ENCODE measurements at regions not wholly inside any gene's neighbourhood (a gene's known extent, or its start where the extent isn't known, plus 50 kb on each side); places are given as distances from the start of the nearest gene placed in this dataset.

DNA sequence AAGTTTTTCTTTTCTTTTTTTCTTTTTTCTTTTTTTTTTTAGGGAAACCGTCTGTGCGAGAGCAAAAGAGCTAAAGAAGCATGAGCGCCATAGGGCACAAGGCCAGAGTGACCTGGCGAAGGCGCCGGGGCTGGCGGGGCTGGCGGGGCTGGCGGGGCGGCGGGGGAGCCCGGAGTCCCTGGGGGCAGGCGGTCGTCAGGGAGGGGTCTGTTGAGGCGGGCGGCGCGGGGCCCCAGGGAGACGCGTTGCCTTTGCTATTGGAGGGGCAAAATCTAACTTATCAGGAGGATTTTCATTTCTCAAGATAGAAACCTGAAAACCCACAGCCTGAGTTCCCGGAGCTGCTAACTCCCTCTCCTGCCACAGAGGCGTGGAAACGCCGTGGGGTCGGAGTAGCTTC is 135.6 kb upstream of the SMAD1 start:
- DNase-seq (ENCODE audit: low read depth): no peak

DNA sequence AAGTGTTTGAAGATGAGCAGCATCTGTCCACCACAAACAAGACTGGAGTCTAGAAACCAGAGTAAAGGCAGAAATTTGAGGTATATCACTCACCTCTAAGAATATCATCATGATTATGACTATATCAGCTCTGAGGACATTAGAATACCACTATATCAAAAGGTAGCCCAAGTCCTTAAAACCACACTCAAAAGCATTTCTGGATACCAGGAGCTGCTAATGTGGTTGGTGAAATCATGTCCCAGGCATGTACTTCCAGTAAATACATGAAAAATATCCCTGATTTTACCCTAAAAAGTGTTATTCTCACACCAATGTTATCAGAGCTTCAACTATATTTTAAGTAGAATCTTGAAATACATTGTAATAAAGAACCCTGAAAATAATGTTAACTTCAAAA is 136.3 kb upstream of the SMAD1 start:
- no peak for DNase-seq (ENCODE audit: low read depth)

GRCh38 chr4:145341381-145341780 is 140.3 kb upstream of the SMAD1 start:
- no peak for DNase-seq (ENCODE audit: low read depth)

DNA sequence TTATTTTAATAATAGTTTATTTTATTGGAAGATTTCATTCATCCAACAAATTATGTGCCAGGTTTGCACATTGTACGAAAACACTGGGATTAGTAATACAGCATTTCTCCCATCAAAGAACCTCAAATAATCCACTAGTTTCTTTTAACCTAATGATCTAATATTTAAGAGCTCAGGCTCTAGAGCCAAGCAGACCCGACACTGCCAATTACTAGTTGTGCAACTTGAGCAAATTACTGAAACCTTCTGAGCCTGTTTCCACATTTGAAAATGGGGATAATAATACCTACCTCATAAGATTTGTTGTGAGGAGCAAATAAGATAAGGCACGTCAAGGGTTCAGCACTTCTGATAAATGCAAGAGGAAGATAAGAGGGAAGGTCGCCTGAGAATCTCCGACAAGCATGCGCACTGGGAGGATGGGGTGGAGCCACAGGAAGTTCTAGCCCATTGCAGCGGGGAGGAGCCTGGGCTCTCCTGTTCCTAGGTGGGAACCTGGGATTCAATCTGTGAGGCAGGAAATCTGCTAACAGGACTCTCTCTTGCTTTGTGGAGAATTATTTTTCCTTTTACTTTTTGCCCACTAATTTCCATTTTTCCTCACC is 141.5 kb upstream of the SMAD1 start:
- DNase-seq (ENCODE audit: low read depth): no peak

DNA sequence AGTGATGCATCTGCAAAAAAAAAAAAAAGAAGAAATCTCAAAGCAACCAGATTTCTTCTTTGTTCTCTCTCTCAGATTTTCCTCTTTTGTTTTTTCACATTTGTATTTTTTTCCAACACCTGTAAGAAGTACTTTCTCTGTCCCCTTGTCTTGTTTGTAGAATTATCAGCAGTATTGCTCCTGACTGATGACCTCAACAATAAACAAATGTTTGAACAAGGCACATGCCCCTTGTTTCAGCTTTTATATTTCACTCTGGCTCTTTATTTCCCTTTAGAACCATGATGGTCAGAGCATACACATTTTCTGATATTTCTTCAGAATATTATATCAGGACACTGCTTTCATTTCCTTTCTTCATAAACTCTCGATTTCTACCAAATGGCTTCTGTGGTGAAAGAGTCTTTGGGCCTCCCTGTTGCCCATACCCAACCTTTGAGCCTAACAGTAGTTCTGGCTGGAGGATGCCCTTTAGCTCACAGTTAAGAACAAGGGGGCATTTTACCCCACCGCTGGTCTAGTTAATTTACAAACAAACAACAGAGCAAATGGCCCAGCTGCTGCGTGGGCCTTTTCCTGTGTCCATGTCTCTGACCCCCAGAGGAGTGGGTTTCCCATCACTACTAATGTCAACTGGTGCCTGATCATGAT is 142.5 kb upstream of the SMAD1 start:
- DNase-seq (ENCODE audit: low read depth): no peak

DNA sequence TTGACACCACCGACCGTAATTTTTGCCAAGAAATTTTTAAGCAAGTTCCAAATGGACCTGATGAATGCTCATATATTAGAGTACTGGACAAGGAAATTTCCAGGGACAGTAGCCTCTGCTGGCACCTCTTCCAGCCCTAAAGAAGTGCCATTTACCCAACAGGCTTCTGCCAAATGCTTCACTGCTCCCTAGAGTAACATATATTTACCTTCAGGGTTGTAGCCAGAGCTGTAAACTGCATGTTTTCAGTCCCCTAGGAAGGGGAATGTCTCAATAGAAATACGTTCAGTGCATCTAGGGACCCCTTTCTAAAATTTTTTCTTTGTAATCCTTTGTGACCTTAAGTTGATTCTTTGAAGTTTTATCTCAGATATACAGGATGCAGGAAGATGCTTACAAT is 143.1 kb upstream of the SMAD1 start:
- DNase-seq (ENCODE audit: low read depth): no peak

- DNase-seq (ENCODE audit: low read depth): no peak
These were observed 144.3 kb upstream of the SMAD1 start for GRCh38 chr4:145337391-145337790.

DNA sequence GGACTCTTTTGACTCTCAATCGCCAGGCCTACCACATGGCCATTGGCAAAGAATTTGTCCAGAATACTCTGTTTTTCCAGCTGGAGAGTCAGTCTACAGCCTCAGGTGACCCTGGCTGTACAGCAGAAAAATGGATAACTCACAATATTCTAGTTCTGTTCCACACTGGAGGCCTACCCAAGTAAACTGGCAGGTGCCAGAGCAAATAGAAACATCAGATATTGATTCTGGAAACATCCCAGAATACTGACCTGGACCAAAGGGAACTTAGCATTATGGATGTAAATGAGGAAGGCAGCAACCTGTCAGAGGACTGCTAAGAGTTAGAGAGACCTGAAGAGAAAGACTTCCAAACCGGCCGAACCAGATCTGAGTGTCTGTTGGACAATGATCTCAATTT is 147.9 kb upstream of the SMAD1 start:
- DNase-seq (ENCODE audit: low read depth): no peak

GRCh38 chr4:145326491-145326890 is 146.1 kb upstream of the OTUD4 start:
- DNase-seq (ENCODE audit: low read depth): no peak

DNA sequence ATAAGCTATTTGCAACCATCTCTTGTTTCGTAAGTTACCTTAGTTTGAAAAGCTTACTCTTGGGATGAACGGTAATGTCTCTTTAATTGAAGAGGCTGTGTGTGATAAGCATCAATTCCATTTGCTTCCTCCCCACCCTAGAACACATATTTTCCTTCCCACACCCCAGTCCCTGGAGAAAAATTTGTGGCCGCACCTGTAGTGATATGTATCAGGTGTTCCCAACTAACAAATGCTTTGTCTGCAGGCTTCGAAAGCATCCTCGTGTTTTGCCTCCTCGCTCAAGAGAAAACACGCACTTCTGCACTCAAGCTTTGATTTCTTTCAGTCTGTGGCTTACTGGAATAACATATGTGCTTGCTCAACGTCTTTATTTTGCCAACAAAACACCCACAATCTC is 143.8 kb upstream of the OTUD4 start:
- DNase-seq (ENCODE audit: low read depth): no peak

GRCh38 chr4:145320294-145320693 is 139.9 kb upstream of the OTUD4 start:
- DNase-seq (ENCODE audit: low read depth): no peak

GRCh38 chr4:145319751-145320150 is 139.4 kb upstream of the OTUD4 start:
- DNase-seq (ENCODE audit: low read depth): no peak

DNA sequence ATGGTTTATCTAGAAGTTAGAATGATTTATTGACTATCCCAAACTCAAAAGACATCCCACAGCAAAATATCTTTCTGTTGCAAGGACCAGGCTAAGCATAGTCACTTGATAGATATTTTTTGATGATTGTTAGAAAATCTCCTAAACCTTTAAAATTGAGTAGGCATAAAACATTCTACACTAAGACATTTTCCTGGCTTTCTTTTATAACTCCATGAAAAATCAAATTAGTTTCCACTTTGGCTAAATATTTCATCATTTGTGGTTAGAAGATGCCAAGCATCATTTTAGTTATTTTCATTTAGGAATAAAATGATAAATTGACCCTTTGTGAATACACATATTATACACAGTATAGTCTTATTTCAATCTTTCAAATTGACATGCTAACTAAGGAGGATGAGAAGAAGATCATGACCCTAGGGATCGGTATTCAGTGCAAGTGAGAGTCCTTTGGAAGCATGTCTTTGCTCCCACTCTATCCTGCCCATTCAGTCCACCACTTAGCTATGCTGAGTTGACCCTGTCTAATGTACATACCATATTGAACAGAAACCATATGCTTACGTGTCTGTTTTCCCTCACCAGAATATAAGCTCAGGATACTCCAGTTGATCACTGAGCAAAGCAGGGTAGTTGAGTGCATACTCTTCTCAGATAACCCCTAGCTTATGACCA is 136.6 kb upstream of the OTUD4 start:
- no peak for DNase-seq (ENCODE audit: low read depth)

- no peak for DNase-seq (ENCODE audit: low read depth)
These were observed 135.4 kb upstream of the OTUD4 start for GRCh38 chr4:145315811-145316225.

DNA sequence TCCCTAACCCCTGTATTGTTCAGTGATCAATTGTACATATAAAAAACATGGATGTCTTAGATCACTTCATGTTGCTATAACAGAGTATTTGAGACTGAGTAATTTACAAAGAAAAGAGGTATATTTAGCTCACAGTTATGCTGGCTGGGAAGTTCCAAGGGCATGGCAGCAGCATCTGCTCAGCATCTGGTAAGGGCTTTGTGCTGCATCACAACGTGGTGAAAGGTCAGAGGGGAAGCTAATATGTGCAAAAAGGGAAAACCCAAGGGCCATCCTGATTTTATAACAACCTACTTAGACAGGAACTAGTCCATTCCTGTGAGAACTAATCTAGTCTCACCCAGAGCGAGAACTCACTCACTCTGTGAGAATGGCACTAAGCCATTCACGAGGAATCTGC is 128.2 kb upstream of the OTUD4 start:
- DNase-seq (ENCODE audit: low read depth): no peak

GRCh38 chr4:145307763-145308430 is 127.5 kb upstream of the OTUD4 start:
- no peak for DNase-seq (ENCODE audit: low read depth)

DNA sequence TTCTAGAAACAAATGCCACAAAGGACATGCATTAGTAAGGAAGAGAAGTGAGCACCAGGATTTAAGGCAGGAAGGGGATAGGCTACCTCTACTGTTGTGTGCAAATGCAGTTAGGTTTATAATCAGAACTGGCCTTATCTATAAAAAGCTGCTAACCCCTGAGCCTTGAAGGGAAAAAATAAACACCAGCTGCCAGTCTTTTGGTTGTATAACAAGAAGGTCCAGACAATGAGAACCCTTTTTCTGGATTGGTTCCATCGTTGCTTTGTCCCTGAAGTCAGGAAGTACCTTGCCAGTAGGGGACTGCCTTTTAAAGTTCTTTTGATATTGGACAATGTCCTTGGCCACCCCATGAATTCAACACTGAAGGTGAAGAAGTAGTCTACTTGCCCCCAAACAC is 126.7 kb upstream of the OTUD4 start:
- no peak for DNase-seq (ENCODE audit: low read depth)

GRCh38 chr4:145302725-145303124 is 122.3 kb upstream of the OTUD4 start:
- DNase-seq (ENCODE audit: low read depth): no peak

DNA sequence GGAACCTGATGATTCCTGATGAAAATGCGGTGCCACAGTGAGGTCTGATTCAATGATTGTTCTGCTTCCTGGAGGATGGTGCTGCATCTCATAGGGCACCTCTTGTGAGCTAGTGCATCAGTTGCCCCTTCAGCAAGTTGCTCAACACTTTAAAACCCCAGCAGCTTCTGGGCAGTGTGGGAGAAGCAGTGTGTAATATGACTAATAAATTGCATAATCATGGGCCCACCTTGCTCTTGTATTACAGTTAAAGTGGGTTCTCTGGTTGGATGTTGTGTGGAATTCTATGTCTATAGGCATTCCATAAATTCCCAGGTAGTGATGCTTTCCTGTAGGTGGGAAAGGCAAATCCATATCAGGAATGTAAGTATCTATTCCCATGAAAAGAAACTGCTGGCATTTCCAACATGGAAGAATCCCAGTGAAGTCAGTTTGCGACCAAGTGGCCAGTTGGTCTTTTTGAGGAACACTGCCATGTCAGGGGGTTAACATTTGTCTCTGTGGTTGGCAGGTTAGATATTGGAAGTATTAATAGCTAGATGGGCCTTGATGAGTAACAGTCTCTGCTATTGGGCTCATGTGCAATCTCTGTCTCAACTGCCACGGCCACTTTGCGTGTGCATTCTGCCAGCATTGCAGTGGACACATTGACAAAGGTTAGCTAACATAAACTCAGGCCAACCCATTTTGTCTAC is 121.1 kb upstream of the OTUD4 start:
- DNase-seq (ENCODE audit: low read depth): no peak

- DNase-seq (ENCODE audit: low read depth): no peak
These were observed 119.1 kb upstream of the OTUD4 start for GRCh38 chr4:145299380-145300076.

DNA sequence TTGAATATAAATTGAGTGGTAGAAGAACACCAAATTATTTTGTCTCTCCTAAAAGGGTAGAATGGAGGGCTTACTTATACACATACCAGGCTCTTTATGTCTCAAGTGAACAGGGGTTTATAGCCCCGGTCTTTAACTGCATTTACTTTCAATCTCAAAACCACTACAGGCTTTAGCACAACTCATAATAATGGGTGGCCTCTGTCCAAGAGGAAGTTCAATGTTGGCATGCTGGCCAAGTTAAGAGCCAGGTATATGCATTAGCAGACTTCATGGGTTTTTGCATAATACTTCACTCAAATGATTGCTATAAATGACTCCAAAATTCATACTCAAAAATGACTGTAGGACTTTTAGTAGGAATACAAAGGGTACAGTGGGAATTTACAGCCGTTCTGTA is 118.5 kb upstream of the OTUD4 start:
- DNase-seq (ENCODE audit: low read depth): no peak

GRCh38 chr4:145297556-145297955 is 117.2 kb upstream of the OTUD4 start:
- no peak for DNase-seq (ENCODE audit: low read depth)
